ENCODE measurements at regions not wholly inside any gene's neighbourhood (a gene's known extent, or its start where the extent isn't known, plus 50 kb on each side); places are given as distances from the start of the nearest gene placed in this dataset.

DNA sequence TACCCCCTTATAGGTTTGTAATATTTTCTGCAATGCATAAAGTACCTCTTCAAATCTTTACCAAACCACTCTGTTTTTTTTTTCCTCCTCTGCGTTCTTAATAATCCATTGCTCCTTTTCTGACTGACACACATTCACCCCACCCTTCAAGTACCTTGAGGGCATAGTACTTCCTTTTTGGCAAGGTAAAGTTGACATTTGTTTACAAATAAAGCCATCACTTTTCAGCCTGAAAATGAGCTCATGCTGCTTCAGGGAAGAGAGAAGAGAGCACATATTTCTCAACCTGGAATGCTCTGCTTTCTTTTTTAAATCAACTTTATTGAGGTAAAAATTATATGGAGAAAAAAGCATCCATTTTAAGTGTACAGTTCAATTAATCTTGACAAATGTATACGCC is 113.9 kb downstream of the AGTR2 start:
- TF ChIP-seq EZH2 (IDR thresholded peaks at IDR 0.05) (no peak), FOXP2 (optimal IDR thresholded peaks at IDR 0.05; ENCODE audit: control extremely low read depth, extremely low read length, insufficient read depth) (no peak), POLR2AphosphoS5 (IDR thresholded peaks at IDR 0.05; ENCODE audit: borderline replicate concordance, low read depth, low read length) (no peak)
